Kidney tubule cell (primary cell): ENCODE measurements at regions not wholly inside any gene's neighbourhood (a gene's known extent, or its start where the extent isn't known, plus 50 kb on each side); places are given as distances from the start of the nearest gene placed in this dataset.

Source experiments
- DNase-seq: peaks from one replicate; pipeline ENCODE4 v3.0.0-alpha.2; 2018; ENCODE audit warnings: low spot score

DNA sequence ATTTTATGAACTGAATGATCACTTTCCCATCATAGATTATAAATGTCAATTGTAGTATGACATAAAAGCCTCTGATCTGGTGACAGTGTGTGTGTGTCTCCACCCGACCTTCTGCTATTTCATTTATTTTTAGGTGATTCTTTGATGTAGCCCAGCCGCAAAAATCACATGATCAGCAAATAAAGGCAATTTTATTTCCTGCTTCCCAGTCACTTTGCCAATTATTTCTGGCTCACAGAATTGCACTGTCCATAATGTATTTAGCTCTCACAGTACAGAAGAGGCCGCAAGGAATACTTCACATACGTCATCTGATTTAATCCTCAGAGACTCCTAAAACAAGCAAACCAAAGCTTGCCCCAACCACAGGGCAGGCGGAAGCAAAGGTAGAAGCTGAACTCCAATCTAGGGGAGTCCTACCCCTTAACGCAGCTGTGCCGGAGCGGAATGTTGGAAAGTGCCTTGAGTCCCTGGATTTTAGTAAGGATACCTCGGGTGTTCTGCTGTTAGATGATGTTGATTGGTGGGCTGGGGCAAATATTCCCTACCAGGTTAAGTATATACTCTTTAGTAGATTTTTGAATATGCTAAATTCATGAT is 384.0 kb upstream of the IRX4 start:
- DNase-seq, result no peak

GRCh38 chr5:2265341-2265740 is 382.6 kb upstream of the IRX4 start:
- DNase-seq, result no peak

GRCh38 chr5:2263763-2264162 is 381.0 kb upstream of the IRX4 start:
- no peak for DNase-seq

GRCh38 chr5:2262620-2263019 is 379.9 kb upstream of the IRX4 start:
- no peak for DNase-seq

DNA sequence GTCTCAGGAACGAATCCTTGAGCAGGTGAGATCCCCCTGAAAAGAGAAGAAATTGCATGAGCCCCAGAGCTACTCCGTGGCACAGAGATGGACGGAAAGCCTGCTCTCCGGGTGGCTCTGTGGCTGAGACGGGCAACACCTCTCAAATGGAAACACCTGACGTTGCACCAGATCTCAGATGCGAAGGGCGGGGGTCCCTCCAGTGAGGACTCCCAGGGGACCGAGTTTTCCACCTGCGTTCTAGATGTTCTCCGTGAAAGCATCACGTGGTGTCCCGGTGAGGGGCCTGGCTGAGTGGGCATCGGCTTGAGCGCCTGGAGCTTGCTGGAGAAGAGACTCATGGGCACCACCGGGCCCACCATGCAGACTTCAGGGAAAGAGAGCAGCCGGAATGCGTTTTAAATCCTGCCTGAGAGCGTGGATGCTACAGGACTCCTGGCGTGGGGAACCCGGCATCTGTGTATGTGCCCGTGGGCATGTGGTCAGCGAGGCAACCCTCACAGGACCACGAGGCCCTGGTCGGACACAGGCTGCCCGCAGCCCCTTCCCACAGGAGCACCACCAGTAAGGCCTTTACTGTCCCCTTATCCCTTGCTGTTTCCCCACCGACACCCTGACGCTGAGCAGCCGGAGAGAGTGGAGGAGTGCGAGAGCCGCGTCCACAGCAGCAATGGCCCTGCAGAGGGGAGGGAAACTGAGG is 378.4 kb upstream of the IRX4 start:
- no peak for DNase-seq

GRCh38 chr5:2260211-2261003 is 377.7 kb upstream of the IRX4 start:
- no peak for DNase-seq

DNA sequence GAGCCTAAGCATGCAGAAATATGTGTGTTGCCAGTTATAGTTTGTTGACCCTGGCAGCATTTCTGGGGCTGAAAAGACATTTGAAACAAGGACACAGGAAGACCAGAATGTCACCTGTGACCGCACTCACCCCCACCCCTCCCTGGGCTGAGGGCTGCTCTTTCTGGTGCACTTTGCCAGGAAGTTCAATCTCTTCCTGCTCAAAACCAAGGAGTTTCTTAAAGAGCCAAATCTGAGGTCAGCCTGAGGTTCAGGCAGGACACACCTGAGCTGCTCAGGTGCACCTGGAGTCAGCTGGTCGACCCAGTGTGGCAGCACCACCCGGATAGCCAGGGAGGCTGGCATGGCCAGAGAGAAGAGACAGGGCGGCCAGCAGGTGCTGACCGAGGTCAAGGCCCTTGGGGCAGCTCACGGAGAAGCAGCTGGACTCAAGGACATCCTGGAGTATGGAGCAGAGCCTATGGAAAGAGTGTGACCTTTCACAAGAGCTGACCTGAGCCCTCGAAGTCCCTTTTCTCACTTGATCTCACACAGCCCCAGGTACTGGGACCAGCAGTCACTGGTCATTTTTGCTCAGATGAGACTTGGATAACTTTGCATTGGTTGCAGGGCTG is 376.9 kb upstream of the IRX4 start:
- DNase-seq, result no peak

- no peak for DNase-seq
Observed at GRCh38 chr5:2258861-2259260, 376.1 kb upstream of the IRX4 start.

DNA sequence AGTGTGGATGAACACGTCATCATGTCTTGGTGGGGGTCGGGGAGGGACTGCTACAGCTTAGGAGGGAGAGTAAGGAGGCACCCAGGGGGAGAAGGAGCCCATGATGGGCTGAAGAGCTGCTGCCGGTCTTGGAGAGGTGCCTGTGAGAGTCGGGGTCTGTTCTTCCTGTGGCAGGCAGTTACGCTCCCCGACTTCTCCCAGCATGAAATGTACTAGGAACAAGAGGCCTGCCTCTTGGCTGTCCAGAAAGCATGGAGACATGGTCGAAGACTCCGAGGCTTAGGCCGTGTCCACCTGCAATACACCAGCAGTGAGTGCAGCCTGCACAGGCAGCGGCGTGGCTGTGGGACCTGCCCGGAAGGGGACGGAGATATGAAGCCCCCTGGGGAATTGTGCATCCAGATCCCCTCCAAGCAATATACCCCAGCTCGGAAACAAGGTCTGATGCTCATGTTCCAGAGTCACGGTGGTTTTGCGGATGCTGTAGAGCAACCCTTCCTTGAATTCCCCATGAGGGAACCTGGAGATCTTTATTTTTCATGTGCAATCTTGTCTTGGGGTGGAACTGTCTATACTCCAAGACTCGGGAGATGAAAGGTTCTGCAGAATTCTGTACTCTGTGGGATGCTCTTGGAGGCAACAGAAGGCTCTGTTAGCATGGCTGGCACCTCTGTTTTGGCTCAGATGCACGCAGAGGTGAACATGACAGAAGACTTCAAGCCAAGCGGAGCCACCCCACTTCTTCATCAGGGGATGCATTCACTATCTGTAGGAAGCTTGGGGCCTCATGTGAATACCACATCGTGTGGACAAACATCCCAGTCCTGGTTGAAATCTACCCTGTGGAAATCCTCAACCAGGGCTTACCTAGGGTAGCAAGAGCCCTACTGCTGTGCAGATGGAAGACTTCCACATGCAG is 374.9 kb upstream of the IRX4 start:
- DNase-seq, result no peak

DNA sequence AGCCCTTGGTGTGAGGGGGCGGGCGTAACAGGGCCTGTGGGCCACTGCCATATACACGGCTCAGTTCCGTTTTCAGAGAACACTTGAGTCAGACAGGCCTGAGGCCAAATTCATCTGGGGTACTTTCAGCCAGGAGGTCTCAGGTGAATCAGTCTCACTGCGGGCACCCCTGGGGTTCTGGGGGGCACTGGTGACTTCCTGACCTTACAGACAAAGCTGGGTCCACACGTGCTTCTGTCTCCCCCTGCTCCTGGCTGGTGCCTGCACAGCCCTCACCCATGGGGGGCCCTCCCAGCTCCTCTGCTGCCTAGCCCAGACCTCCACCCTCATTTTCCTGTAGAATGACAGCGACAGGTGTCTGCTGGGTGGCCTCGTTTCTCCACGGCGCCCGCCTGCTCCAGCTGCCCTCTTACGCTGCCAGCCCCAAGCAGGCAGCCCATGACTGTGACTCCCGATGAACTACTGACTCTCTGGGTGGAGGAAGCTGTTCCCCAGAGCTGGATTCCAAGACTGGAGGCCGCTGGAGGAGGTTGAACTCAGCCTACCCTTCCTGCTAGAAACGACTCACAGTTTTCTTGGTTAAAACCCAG is 374.1 kb upstream of the IRX4 start:
- no peak for DNase-seq

DNA sequence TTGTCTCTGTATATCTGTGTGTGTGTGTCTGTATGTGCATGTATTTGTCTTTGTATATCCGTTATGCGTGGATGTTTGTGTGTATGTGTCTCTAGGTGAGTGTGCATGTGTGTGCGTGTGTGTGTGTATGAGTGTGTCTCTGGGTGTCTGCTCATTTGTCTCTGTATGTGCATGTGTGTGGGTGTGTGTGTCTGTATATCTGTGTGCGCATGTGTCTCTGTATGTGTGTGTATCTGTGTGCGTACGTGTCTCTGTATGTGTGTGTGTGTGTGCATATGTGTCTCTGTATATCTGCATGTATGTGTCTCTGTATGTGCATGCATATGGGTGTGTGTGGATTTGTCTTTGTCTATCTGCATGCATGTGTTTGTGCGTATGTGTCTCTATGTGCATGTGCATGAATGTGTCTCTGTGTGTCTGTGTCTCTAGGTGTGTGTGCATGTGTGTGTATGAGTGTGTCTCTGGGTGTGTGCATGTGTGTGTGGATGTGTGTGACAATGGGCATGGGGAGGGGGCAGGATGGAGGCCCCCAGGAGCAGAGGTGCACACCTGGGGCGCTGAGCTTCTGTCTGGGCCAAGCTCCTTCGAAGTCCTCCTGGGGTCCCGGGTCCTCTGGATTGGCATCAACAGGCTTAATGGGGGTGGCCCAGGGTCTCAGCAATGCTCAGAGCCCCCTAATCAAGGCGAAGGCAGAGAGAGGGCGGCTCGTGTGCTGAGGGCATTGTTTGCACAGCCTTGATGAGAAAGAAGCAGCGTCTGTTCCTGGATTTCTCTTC is 373.4 kb upstream of the IRX4 start:
- DNase-seq, result no peak

GRCh38 chr5:2254880-2255750 is 372.4 kb upstream of the IRX4 start:
- DNase-seq, result no peak

DNA sequence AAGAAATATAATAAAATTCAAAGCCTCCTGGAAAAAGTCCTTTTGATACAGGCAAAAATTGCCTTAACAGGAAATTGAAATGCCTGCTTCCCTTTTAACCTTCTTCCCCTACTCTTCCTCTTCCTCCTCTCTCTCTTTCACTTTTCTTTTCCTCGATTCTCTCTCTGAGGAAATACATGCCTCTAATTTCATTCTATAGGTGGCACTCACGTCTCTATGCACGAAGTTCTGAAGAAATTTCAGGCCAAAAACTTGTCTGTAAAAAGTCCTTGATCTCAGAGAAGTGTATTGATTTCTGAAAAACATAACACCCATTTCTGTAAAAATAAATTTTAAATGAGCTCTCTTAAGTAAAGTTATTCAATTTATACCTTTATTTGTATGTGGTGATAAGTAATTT is 371.7 kb upstream of the IRX4 start:
- no peak for DNase-seq

GRCh38 chr5:2253040-2253975 is 370.6 kb upstream of the IRX4 start:
- no peak for DNase-seq

GRCh38 chr5:2251751-2252150 is 369.0 kb upstream of the IRX4 start:
- no peak for DNase-seq

GRCh38 chr5:2251298-2251697 is 368.6 kb upstream of the IRX4 start:
- no peak for DNase-seq

- DNase-seq, result no peak
Observed at GRCh38 chr5:2250365-2250950, 367.7 kb upstream of the IRX4 start.

GRCh38 chr5:2249442-2249841 is 366.7 kb upstream of the IRX4 start:
- DNase-seq, result no peak
